Fibroblast of lung (primary cell): ENCODE measurements at regions not wholly inside any gene's neighbourhood (a gene's known extent, or its start where the extent isn't known, plus 50 kb on each side); places are given as distances from the start of the nearest gene placed in this dataset.
A peak's percentile ranks its signal among the peaks of the same experiment; 100 is the strongest.

Source experiments
- DNase-seq, 2 donors: peaks; one replicate each; pipeline versions ENCODE4 v3.0.0 to v3.0.0-alpha.2; 2010; ENCODE audit warnings: low read depth in 2 of 2
- H2AFZ ChIP-seq: 2 replicates; pipeline ENCODE4 v1.5.1; 2012; ENCODE audit warnings: low read length, control low read depth, inconsistent platforms
- H3K27ac ChIP-seq: 2 replicates; pipeline ENCODE4 v1.5.1; 2011; ENCODE audit warnings: low read length, control low read depth; ENCODE audit not compliant: insufficient read depth
- H3K27me3 ChIP-seq: 2 replicates; pipeline ENCODE4 v1.5.1; 2011; ENCODE audit warnings: mild to moderate bottlenecking, low read length; ENCODE audit not compliant: control insufficient read depth, insufficient read depth
- H3K36me3 ChIP-seq: 2 replicates; pipeline ENCODE4 v1.5.1; 2011; ENCODE audit warnings: low read length; ENCODE audit not compliant: control insufficient read depth, insufficient read depth
- H3K4me1 ChIP-seq: 2 replicates; pipeline ENCODE4 v1.5.1; 2011; ENCODE audit warnings: low read length; ENCODE audit not compliant: control insufficient read depth, insufficient read depth; ENCODE audit errors: extremely low read depth
- H3K4me2 ChIP-seq: 2 replicates; pipeline ENCODE4 v1.5.1; 2011; ENCODE audit warnings: low read length, control low read depth; ENCODE audit not compliant: insufficient read depth; ENCODE audit errors: extremely low read depth
- H3K4me3 ChIP-seq, 4 experiments: fragments of 200-600 bp in 1 of 4; sonication (generic) in 1 of 4; replicated peaks in 1 of 4; 2 replicates each; pipeline ENCODE4 v1.5.1; 2011 to 2016; ENCODE audit warnings: low read length in 4 of 4, low read depth in 3 of 4, mild to moderate bottlenecking in 3 of 4, control low read depth in 2 of 4, inconsistent platforms in 1 of 4, mixed read lengths in 1 of 4; ENCODE audit not compliant: insufficient read depth in 1 of 4; ENCODE audit errors: control extremely low read depth in 1 of 4
- H3K79me2 ChIP-seq: 2 replicates; pipeline ENCODE4 v1.5.1; 2012; ENCODE audit warnings: mild to moderate bottlenecking, low read length, inconsistent platforms; ENCODE audit not compliant: control insufficient read depth, insufficient read depth
- H3K9ac ChIP-seq: 2 replicates; pipeline ENCODE4 v1.5.1; 2011; ENCODE audit warnings: mild to moderate bottlenecking, low read length, control low read depth; ENCODE audit not compliant: insufficient read depth
- H3K9me3 ChIP-seq: 2 replicates; pipeline ENCODE4 v1.5.1; 2012; ENCODE audit warnings: low read depth, low read length; ENCODE audit not compliant: control insufficient read depth, insufficient read depth
- H4K20me1 ChIP-seq: 2 replicates; pipeline ENCODE4 v1.5.1; 2011; ENCODE audit warnings: low read length; ENCODE audit not compliant: control insufficient read depth, insufficient read depth; ENCODE audit errors: extremely low read depth
- CTCF ChIP-seq, 2 donors: IDR thresholded peaks in 1 of 2; conservative IDR thresholded peaks in 1 of 2; 1 replicate in 1 of 2; 2 replicates in 1 of 2; pipeline ENCODE4 v1.5.1; 2011 to 2012; ENCODE audit warnings: low read length in 2 of 2, control low read depth in 1 of 2, inconsistent platforms in 1 of 2, low read depth in 1 of 2, mild to moderate bottlenecking in 1 of 2
- EZH2 ChIP-seq: IDR thresholded peaks from 2 replicates; pipeline ENCODE4 v1.5.1; 2012; ENCODE audit warnings: low read length, control low read depth, mild to moderate bottlenecking; ENCODE audit errors: missing control alignments

GRCh38 chrX:42673301-42673810 is 104.6 kb downstream of the PPP1R2C start:
- H3K4me3 ChIP-seq, result no peak overlapping the region
- no peak overlapping the region for H3K27ac ChIP-seq
- H3K4me2 ChIP-seq, result no peak overlapping the region
- no peaks in the 10 kb centered on the region for H3K9me3 ChIP-seq
- peak in 1 of 2 donors; percentile 33 for DNase-seq
- H3K36me3 ChIP-seq, result no peaks in the 10 kb centered on the region
- no peak overlapping the region for H2AFZ ChIP-seq
- no peaks in the 10 kb centered on the region for H3K4me1 ChIP-seq
- no peak overlapping the region for H3K9ac ChIP-seq
- no peaks in the 10 kb centered on the region for H3K27me3 ChIP-seq
- H3K79me2 ChIP-seq, result no peaks in the 10 kb centered on the region
- no peaks in the 10 kb centered on the region for H4K20me1 ChIP-seq
- TF ChIP-seq EZH2 (no peak), CTCF (conservative IDR thresholded peaks at IDR 0.05 in 1 of 2, IDR thresholded peaks at IDR 0.05 in 1 of 2; ENCODE audit: low read depth in 1 of 2, low read length in 2 of 2) (no peak)

GRCh38 chrX:42664680-42665079 is 113.3 kb downstream of the PPP1R2C start:
- H3K27ac ChIP-seq, result no peak overlapping the region
- no peaks in the 10 kb centered on the region for H3K9me3 ChIP-seq
- H3K79me2 ChIP-seq, result no peaks in the 10 kb centered on the region
- H3K36me3 ChIP-seq, result no peaks in the 10 kb centered on the region
- no peaks in the 10 kb centered on the region for H3K4me1 ChIP-seq
- no peaks in the 10 kb centered on the region for H4K20me1 ChIP-seq
- no peak for DNase-seq
- no peak overlapping the region for H2AFZ ChIP-seq
- H3K4me2 ChIP-seq, result no peak overlapping the region
- no peak overlapping the region for H3K9ac ChIP-seq
- no peak for TF ChIP-seq EZH2
- no peak for TF ChIP-seq CTCF (conservative IDR thresholded peaks at IDR 0.05 in 1 of 2, IDR thresholded peaks at IDR 0.05 in 1 of 2; ENCODE audit: low read depth in 1 of 2, low read length in 2 of 2)
- H3K4me3 ChIP-seq, result no peak overlapping the region
- H3K27me3 ChIP-seq, result no peaks in the 10 kb centered on the region

- no peaks in the 10 kb centered on the region for H3K27me3 ChIP-seq
- H3K9ac ChIP-seq, result no peak overlapping the region
- TF ChIP-seq EZH2, result no peak
- TF ChIP-seq CTCF (conservative IDR thresholded peaks at IDR 0.05 in 1 of 2, IDR thresholded peaks at IDR 0.05 in 1 of 2; ENCODE audit: low read depth in 1 of 2, low read length in 2 of 2), result no peak
- no peaks in the 10 kb centered on the region for H3K36me3 ChIP-seq
- no peaks in the 10 kb centered on the region for H3K79me2 ChIP-seq
- H3K27ac ChIP-seq, result no peak overlapping the region
- no peak for DNase-seq
- no peaks in the 10 kb centered on the region for H3K4me1 ChIP-seq
- H4K20me1 ChIP-seq, result no peaks in the 10 kb centered on the region
- no peaks in the 10 kb centered on the region for H3K9me3 ChIP-seq
- H2AFZ ChIP-seq, result no peak overlapping the region
- no peak overlapping the region for H3K4me2 ChIP-seq
- H3K4me3 ChIP-seq, result no peak overlapping the region
These were observed 149.5 kb downstream of the PPP1R2C start for GRCh38 chrX:42628471-42628870.
